ENCODE measurements at regions not wholly inside any gene's neighbourhood (a gene's known extent, or its start where the extent isn't known, plus 50 kb on each side); places are given as distances from the start of the nearest gene placed in this dataset.
"Not testable (repeated sequence)": the region's sequence is repeated elsewhere in the genome, so short reads cannot be mapped to it uniquely, and the experiment has no call there.

DNA sequence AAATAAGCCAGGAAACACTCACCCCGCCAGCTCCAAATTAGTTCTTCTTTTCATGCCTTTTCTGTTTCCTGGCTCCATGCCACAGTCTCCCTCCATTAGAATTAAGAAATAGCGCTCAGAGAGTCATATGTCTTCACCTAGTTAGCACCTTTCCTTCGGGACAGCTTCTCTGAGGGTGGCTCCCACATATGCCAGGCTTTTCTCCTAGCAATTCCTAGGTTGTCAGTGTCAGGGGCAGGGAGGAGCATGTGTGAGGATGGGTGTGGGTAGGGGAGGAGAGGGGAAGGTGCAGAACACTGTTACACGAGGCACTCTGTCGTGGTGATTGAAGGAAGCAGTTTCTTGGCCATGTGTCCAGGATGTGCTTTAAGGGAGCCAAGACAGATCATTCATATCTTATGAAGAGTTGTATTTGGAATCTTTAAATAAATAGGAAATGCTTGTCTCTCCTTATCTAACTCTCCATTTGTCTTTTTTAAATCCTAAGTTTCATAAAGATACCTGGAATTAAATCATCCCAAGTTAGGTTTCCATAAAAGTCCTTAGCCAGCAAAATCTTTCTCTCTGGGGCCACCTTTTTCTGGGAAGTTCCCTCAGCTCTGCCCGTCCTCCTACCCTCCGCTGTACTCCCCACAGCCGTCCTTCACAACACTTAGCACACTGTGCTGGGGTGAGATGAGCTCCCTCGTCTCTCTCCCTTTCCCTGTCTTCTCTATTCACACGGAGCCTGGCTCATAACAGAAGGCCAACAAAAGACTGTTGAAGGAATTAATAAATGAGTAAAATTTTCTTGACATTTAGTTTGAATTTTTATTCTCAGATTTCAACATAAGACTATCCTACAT lies 361.0 kb downstream of the CD83 start:
- TF ChIP-seq GATA1 (IDR thresholded peaks at IDR 0.05; ENCODE audit: low read depth, low read length) (no peak), POLR2A (IDR thresholded peaks at IDR 0.05; ENCODE audit: low read length) (no peak)
- DNase-seq = peak in 1 of 2 experiments; percentile 18

DNA sequence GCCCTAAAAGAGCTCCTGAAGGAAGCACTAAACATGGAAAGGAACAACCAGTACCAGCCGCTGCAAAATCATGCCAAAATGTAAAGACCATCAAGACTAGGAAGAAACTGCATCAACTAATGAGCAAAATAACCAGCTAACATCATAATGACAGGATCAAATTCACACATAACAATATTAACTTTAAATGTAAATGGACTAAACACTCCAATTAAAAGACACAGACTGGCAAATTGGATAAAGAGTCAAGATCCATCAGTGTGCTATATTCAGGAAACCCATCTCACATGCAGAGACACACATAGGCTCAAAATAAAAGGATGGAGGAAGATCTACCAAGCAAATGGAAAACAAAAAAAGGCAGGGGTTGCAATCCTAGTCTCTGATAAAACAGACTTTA lies 364.4 kb downstream of the CD83 start:
- not testable (repeated sequence) for DNase-seq

- DNase-seq = no peak
These were observed 370.1 kb downstream of the CD83 start for GRCh38 chr6:14487625-14488024.

DNA sequence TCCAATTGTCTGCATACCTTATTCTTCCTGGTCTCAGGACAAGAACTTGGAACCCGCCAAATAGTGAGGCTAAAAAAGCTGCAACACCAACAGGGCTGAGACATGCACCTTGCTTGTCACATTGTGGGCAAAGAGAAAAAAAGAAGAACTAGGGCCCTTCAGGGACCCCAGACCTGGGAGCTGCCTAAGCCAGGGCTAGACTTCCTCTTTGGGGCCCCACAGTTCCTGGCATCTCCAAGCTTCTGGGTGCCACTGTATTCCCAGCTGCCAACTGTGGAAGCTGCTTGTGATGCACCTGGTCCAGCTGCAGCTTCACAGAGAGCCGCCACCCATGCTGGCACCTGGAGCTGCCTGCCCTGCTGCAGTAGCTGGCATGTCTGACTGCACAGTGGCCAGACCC lies 370.6 kb downstream of the CD83 start:
- TF ChIP-seq POLR2A (IDR thresholded peaks at IDR 0.05; ENCODE audit: low read length) (no peak), GATA1 (IDR thresholded peaks at IDR 0.05; ENCODE audit: low read depth, low read length) (no peak)

More at GRCh38 chr6:14487625-14488024, 370.1 kb downstream of the CD83 start:
- no peak for TF ChIP-seq POLR2A (IDR thresholded peaks at IDR 0.05; ENCODE audit: low read length)
- TF ChIP-seq GATA1 (IDR thresholded peaks at IDR 0.05; ENCODE audit: low read depth, low read length) = no peak

DNA sequence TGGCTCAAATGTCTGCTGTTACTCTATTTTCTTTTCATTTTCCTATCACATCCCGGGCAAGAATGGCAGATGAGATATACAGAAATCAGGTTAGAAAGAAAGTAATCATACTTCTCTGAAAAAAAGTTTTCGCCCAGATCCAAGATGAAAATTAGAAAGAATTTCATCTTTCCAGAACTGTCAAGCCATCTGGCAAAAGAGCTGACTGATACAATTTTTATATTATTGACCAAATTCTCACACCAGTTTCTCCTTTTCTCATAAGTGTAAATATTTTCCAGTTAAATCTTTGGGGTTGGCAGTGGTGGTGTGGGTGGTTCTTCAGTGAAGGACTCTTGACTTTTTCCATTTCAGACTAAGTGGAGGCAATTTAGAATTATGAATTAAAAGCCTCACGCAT lies 371.9 kb downstream of the CD83 start:
- no peak for TF ChIP-seq POLR2A (IDR thresholded peaks at IDR 0.05; ENCODE audit: low read length)
- TF ChIP-seq GATA1 (IDR thresholded peaks at IDR 0.05; ENCODE audit: low read depth, low read length) = no peak
- DNase-seq = no peak

More for the DNA sequence above, 370.6 kb downstream of the CD83 start:
- no peak for DNase-seq

GRCh38 chr6:14498748-14499147 lies 381.2 kb downstream of the CD83 start:
- TF ChIP-seq POLR2A (IDR thresholded peaks at IDR 0.05; ENCODE audit: low read length) (no peak), GATA1 (IDR thresholded peaks at IDR 0.05; ENCODE audit: low read depth, low read length) (no peak)

GRCh38 chr6:14499309-14499708 lies 381.7 kb downstream of the CD83 start:
- DNase-seq = no peak
- TF ChIP-seq GATA1 (IDR thresholded peaks at IDR 0.05; ENCODE audit: low read depth, low read length) (no peak), POLR2A (IDR thresholded peaks at IDR 0.05; ENCODE audit: low read length) (no peak)

More at GRCh38 chr6:14498748-14499147, 381.2 kb downstream of the CD83 start:
- DNase-seq = no peak

GRCh38 chr6:14499841-14500240 lies 382.3 kb downstream of the CD83 start:
- DNase-seq = no peak
- TF ChIP-seq POLR2A (IDR thresholded peaks at IDR 0.05; ENCODE audit: low read length) (no peak), GATA1 (IDR thresholded peaks at IDR 0.05; ENCODE audit: low read depth, low read length) (no peak)

DNA sequence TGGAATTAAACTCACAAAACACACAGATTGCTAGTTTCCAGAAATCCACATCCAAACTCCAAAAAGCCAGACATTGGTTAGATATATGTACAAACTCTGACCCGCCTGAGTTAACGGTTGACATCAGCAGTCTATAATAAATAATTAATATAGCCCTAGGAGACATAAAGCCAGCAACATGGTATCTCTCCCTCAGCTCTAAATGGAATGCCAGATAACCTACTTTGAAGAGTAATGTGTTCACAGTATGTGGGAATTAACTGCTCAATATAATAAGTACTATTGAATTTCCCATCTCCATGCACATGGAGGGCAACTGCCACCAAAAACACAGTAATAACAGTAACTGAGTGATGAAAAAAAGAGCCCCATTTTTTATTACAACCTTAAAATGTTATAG lies 383.2 kb downstream of the CD83 start:
- TF ChIP-seq GATA1 (IDR thresholded peaks at IDR 0.05; ENCODE audit: low read depth, low read length) = no peak

GRCh38 chr6:14501240-14501639 lies 383.7 kb downstream of the CD83 start:
- TF ChIP-seq POLR2A (IDR thresholded peaks at IDR 0.05; ENCODE audit: low read length) (no peak), GATA1 (IDR thresholded peaks at IDR 0.05; ENCODE audit: low read depth, low read length) (no peak)
- DNase-seq = no peak

More for the DNA sequence above, 383.2 kb downstream of the CD83 start:
- no peak for DNase-seq

GRCh38 chr6:14501914-14502313 lies 384.3 kb downstream of the CD83 start:
- no peak for TF ChIP-seq GATA1 (IDR thresholded peaks at IDR 0.05; ENCODE audit: low read depth, low read length)
- no peak for TF ChIP-seq POLR2A (IDR thresholded peaks at IDR 0.05; ENCODE audit: low read length)
- no peak for DNase-seq

DNA sequence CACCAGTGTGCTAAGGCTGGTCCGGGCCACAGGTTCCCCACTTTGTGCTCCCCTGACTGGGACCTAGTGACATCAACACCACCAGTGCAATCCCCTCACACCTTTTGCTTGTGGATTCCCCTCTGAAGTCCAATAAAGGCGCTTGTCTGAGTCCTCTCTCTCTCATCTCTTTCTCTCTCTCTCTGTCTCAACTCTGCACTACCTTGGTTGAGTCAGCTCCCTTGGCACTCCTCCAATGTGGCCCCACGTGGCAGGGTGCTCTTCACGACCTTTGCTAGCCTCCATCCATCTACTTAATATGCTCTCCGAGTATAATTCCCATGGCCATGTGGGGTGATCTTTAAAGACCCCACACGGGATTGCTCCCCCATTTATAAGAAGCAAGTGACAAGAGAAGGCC lies 385.0 kb downstream of the CD83 start:
- TF ChIP-seq GATA1 (IDR thresholded peaks at IDR 0.05; ENCODE audit: low read depth, low read length) (no peak), POLR2A (IDR thresholded peaks at IDR 0.05; ENCODE audit: low read length) (no peak)
- peak; percentile 14 to 62 for DNase-seq

DNA sequence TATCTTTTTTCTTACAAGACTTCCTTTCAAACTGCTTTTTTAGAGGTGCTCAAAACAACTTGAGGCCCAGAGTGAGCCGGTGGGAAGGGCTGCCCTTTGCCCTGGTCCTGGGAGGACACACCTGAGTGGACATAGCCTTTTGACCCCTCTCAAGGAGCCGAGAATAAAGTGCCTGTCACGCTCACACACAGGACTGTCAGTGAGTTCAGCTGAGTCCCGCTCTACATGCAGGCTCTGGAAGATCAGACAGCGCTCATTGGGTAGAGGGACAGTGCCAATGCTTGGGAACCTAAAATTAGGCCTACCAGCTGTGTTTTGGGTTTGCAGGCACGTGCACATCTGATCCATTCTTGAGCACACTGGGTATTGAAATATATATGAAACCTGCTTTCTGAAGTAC lies 387.8 kb downstream of the CD83 start:
- DNase-seq = no peak
- TF ChIP-seq POLR2A (IDR thresholded peaks at IDR 0.05; ENCODE audit: low read length) (no peak), GATA1 (IDR thresholded peaks at IDR 0.05; ENCODE audit: low read depth, low read length) (no peak)

GRCh38 chr6:14506656-14507246 lies 389.2 kb downstream of the CD83 start:
- TF ChIP-seq POLR2A (IDR thresholded peaks at IDR 0.05; ENCODE audit: low read length) (no peak), GATA1 (IDR thresholded peaks at IDR 0.05; ENCODE audit: low read depth, low read length) (no peak)
- no peak for DNase-seq

GRCh38 chr6:14509120-14509519 lies 391.5 kb downstream of the CD83 start:
- no peak for DNase-seq
- TF ChIP-seq POLR2A (IDR thresholded peaks at IDR 0.05; ENCODE audit: low read length) (no peak), GATA1 (IDR thresholded peaks at IDR 0.05; ENCODE audit: low read depth, low read length) (no peak)

Data from erythroblast (primary cell).